ENCODE measurements at regions not wholly inside any gene's neighbourhood (a gene's known extent, or its start where the extent isn't known, plus 50 kb on each side); places are given as distances from the start of the nearest gene placed in this dataset.

DNA sequence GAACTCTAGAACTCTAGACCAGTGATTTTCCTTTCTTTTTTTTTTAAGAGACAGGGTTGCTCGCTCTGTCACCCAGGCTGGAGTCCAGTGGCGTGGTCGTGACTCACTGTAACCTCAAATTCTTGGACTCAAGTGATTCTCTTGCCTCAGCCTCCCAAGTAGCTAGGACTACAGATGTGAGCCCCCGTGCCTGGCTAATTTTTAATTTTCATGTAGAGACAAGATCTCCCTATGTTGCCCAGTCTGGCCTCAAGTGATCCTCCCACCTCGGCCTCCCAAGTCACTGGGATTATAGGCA, 359.6 kb downstream of the SHQ1 start:
- H3K4me1 ChIP-seq (ENCODE audit: insufficient read depth, low read length), result no peaks in the 10 kb centered on the region
- no peak overlapping the region for H3K4me3 ChIP-seq (ENCODE audit: low read length)
- no peaks in the 10 kb centered on the region for H3K9me3 ChIP-seq (ENCODE audit: low read length)
- no peaks in the 10 kb centered on the region for H3K36me3 ChIP-seq (ENCODE audit: insufficient read depth, low read length)
- H3K27me3 ChIP-seq (ENCODE audit: insufficient read depth, low read length), result no peaks in the 10 kb centered on the region
- no peak overlapping the region for H2AFZ ChIP-seq (ENCODE audit: low read depth, low read length)

DNA sequence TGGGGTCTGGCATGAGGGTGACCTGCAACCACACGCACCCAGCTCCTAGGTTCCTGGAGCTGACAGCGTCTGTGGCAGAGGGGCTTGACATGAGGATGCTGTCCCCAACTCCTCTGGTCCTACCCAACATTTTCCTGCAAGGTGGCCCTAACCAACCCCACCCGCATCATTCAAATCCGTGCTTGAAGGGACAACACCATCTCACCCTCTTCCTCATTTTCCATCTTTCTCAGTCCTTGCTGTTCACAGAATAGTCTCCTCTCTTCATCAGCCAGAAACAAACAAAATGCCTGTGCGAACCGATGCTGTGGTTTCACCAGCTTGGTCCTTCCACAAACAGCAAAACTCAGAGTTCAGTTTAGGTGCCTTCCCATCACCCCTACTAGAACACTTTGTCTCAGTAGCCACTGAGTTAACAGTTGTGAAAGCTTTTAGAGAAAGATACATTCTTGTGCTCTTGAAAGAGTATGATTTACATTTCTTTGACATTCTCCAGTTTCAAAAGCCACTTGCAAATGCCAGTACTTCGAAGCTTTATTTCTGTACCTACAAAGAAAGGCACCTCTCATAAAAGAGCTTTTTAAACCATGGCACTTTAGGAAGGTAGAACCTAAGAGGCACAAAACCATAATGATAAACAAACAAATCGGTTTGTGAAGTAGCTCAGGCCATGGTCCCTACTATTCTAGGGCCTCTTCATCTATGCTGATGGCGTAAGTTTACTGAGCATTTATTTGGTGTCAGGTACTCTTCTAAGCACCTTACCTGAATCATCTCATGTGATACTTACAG, 360.1 kb downstream of the SHQ1 start:
- Histone ChIP-seq H2AFZ (ENCODE audit: low read depth, low read length) (no peak overlapping the region), H3K4me1 (ENCODE audit: insufficient read depth, low read length) (no peaks in the 10 kb centered on the region), H3K9me3 (ENCODE audit: low read length) (no peaks in the 10 kb centered on the region), H3K36me3 (ENCODE audit: insufficient read depth, low read length) (no peaks in the 10 kb centered on the region), H3K27me3 (ENCODE audit: insufficient read depth, low read length) (no peaks in the 10 kb centered on the region), H3K4me3 (ENCODE audit: low read length) (no peak overlapping the region)

DNA sequence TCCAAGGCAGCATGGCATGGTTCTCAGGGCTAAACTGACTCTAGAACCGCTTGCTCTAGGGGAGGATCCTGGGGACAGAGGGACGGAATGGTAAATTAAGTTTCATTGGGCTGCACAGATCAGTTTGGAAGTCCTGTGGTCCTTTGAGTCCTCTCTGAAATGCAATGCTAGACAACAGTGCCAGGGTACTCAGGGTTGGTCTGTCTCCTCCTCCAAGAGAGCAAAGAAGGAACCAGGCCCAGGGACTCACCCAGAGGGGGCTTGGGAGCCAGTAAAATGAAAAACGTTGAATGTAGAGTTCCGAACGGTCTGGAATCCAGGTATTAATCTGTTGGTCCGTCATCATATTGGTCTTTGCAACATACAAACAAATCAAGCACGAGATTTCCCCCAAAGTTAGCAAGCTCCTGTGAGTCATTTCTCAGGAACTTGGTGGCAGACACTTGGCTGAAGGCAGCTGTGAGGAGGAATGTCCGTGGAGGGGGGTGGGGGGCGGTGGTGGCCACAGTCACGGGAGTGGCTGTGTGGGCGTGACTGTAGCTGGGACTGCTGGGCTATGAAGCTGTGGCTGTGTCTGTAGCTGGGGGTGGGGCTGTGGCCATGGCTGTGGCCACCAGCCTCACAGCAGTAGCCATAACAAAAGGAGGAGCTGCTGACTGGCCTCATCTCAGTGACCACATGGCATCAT, 361.0 kb downstream of the SHQ1 start:
- Histone ChIP-seq H3K36me3 (ENCODE audit: insufficient read depth, low read length) (no peaks in the 10 kb centered on the region), H3K4me3 (ENCODE audit: low read length) (no peak overlapping the region), H3K9me3 (ENCODE audit: low read length) (no peaks in the 10 kb centered on the region), H3K4me1 (ENCODE audit: insufficient read depth, low read length) (no peaks in the 10 kb centered on the region), H3K27me3 (ENCODE audit: insufficient read depth, low read length) (peaks cover 2% of the 10 kb centered on the region), H2AFZ (ENCODE audit: low read depth, low read length) (no peak overlapping the region)

DNA sequence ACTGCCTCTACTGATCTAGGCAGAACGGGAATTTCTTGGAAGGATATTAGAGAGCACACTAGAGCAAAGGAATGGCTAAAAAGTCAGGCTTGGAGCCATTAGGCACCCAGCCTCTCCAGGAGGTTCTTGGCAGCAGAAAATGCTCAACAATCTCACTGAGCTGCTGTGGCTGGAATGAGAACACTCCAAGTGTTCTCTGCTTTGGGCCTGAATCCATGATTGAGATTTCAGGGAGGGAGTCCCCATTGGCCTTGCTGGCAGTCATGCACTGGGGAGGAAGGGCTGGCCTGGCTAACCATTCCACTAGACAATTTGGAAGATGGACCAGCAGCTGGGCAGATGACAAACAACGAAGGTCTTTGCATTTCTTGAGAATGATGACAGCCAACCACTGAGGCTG, 362.6 kb downstream of the SHQ1 start:
- H3K4me3 ChIP-seq (ENCODE audit: low read length), result no peak overlapping the region
- H3K9me3 ChIP-seq (ENCODE audit: low read length), result no peaks in the 10 kb centered on the region
- no peaks in the 10 kb centered on the region for H3K36me3 ChIP-seq (ENCODE audit: insufficient read depth, low read length)
- H3K4me1 ChIP-seq (ENCODE audit: insufficient read depth, low read length), result no peaks in the 10 kb centered on the region
- H2AFZ ChIP-seq (ENCODE audit: low read depth, low read length), result no peak overlapping the region
- H3K27me3 ChIP-seq (ENCODE audit: insufficient read depth, low read length), result peaks cover 2% of the 10 kb centered on the region

DNA sequence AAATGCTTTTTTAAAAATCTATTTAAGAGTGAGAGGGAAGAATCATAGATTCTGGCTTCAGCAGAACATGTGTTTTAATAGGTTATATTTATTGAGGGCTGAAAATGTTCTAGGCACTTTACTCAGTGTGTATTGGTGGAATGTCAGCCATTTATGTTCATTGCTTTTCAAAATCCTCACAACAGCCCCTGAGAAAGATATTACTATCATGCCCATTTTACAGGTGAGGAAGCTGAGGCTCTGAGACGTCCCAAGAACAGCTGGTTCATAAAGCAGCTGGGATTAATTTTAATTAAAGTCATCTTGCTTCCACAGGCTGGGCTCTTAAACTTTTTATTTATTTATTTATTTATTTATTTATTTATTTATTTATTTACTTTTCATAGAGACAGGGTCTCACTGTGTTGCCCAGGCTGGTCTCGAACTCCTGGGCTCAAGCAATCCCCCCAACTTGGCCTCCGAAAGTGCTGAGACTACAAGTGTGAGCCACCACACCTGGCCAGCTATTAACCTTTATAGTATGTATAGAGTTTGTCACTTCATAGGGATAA, 364.6 kb downstream of the SHQ1 start:
- H2AFZ ChIP-seq (ENCODE audit: low read depth, low read length), result no peak overlapping the region
- peaks cover 5% of the 10 kb centered on the region for H3K27me3 ChIP-seq (ENCODE audit: insufficient read depth, low read length)
- H3K9me3 ChIP-seq (ENCODE audit: low read length), result no peaks in the 10 kb centered on the region
- no peak overlapping the region for H3K4me3 ChIP-seq (ENCODE audit: low read length)
- no peaks in the 10 kb centered on the region for H3K4me1 ChIP-seq (ENCODE audit: insufficient read depth, low read length)
- no peaks in the 10 kb centered on the region for H3K36me3 ChIP-seq (ENCODE audit: insufficient read depth, low read length)

DNA sequence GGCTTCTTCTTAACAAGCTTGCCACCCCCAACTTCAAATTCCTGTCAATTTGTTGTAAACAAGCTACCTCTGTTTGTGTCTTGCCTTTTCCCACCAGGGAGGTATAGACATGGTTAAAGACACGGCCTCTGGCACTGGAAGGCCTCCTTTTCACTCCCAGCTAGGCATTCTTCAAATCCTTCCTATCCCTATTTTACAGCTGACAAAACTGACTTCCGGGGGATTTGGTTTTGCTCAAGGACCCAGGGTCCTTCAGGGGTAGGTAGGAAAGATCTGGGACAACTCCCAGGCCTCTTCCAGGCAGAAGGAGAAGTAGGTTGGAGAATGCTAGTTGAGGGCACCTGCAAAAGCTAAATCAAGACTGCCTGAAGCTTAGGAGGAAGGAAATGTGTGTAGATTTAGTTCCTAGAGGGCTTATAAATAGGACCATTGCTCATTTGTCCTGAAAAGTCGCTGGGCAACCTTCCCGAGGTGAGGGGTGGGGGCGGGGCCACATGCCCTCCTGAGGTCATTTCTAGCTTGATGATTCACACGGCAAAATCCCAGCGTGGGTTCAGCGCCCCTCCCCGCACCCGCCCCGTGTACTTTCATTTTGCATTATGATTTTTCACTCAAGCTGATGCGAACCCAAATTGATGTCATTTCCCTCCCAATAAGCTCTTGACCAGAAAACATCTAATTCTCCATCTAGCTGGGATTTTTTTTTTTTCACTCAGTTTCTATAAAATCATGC, 365.5 kb downstream of the SHQ1 start:
- Histone ChIP-seq H3K27me3 (ENCODE audit: insufficient read depth, low read length) (peaks cover 5% of the 10 kb centered on the region), H3K36me3 (ENCODE audit: insufficient read depth, low read length) (no peaks in the 10 kb centered on the region), H2AFZ (ENCODE audit: low read depth, low read length) (no peak overlapping the region), H3K9me3 (ENCODE audit: low read length) (no peaks in the 10 kb centered on the region), H3K4me3 (ENCODE audit: low read length) (no peak overlapping the region), H3K4me1 (ENCODE audit: insufficient read depth, low read length) (no peaks in the 10 kb centered on the region)

DNA sequence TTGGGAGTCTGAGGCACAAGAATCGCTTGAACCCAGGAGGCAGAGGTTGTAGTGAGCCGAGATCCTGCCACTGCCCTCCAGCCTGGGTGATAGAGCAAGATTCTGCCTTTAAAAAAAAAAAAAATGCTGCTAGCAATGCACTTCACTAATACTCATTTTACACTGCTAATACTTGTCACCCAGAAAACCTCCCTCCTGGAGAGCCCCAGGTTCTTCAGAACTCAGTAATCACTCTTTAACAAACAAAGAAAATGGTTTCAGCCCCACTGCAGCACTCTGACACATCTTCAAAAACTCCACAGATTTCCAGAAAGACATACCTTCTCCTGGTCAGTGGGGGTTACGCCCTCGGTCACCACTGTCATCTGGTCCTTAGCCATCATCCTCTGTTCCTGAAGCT, 366.7 kb downstream of the SHQ1 start:
- Histone ChIP-seq H3K9me3 (ENCODE audit: low read length) (no peaks in the 10 kb centered on the region), H3K27me3 (ENCODE audit: insufficient read depth, low read length) (peaks cover 5% of the 10 kb centered on the region)

GRCh38 chr3:72480366-72480765, 367.9 kb downstream of the SHQ1 start:
- peaks cover 5% of the 10 kb centered on the region for H3K27me3 ChIP-seq (ENCODE audit: insufficient read depth, low read length)
- H3K36me3 ChIP-seq (ENCODE audit: insufficient read depth, low read length), result no peaks in the 10 kb centered on the region
- H3K4me1 ChIP-seq (ENCODE audit: insufficient read depth, low read length), result no peaks in the 10 kb centered on the region
- no peak overlapping the region for H2AFZ ChIP-seq (ENCODE audit: low read depth, low read length)
- H3K4me3 ChIP-seq (ENCODE audit: low read length), result no peak overlapping the region
- H3K9me3 ChIP-seq (ENCODE audit: low read length), result no peaks in the 10 kb centered on the region

More for the DNA sequence above, 366.7 kb downstream of the SHQ1 start:
- H3K4me1 ChIP-seq (ENCODE audit: insufficient read depth, low read length), result no peaks in the 10 kb centered on the region
- no peak overlapping the region for H2AFZ ChIP-seq (ENCODE audit: low read depth, low read length)
- H3K4me3 ChIP-seq (ENCODE audit: low read length), result no peak overlapping the region
- H3K36me3 ChIP-seq (ENCODE audit: insufficient read depth, low read length), result no peaks in the 10 kb centered on the region

DNA sequence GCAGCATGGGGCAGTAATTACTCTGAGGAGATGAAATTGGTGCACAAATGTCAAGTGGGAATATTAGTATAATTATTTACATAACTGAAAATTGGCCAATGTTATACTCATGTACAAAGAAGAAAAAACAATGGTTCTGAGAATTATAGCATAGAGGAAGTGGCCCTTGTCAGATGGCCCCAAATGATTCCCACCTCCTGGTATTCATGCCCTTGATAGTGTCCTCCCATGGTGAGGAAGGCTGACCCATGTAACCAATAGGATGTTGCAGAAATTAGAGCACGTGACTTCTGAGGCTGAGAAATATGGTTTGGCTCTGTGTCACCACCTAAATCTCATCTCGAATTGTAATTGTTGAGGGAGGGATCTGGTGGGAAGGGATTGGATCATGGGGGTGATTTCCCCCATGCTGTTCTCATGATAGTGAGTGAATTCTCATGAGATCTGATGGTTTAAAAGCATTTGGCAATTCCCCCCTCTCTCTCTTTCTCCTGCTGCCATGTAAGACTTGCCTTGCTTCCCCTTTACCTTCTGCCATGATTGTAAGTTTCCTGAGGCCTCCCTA, 368.5 kb downstream of the SHQ1 start:
- no peaks in the 10 kb centered on the region for H3K9me3 ChIP-seq (ENCODE audit: low read length)
- no peak overlapping the region for H2AFZ ChIP-seq (ENCODE audit: low read depth, low read length)
- no peaks in the 10 kb centered on the region for H3K36me3 ChIP-seq (ENCODE audit: insufficient read depth, low read length)
- H3K4me1 ChIP-seq (ENCODE audit: insufficient read depth, low read length), result no peaks in the 10 kb centered on the region
- H3K4me3 ChIP-seq (ENCODE audit: low read length), result no peak overlapping the region
- H3K27me3 ChIP-seq (ENCODE audit: insufficient read depth, low read length), result peaks cover 5% of the 10 kb centered on the region

- Histone ChIP-seq H3K36me3 (ENCODE audit: insufficient read depth, low read length) (no peaks in the 10 kb centered on the region), H3K27me3 (ENCODE audit: insufficient read depth, low read length) (peaks cover 3% of the 10 kb centered on the region), H3K9me3 (ENCODE audit: low read length) (no peaks in the 10 kb centered on the region), H3K4me3 (ENCODE audit: low read length) (no peak overlapping the region), H3K4me1 (ENCODE audit: insufficient read depth, low read length) (no peaks in the 10 kb centered on the region), H2AFZ (ENCODE audit: low read depth, low read length) (no peak overlapping the region)
Measured at GRCh38 chr3:72476139-72476483, 372.1 kb downstream of the SHQ1 start.

DNA sequence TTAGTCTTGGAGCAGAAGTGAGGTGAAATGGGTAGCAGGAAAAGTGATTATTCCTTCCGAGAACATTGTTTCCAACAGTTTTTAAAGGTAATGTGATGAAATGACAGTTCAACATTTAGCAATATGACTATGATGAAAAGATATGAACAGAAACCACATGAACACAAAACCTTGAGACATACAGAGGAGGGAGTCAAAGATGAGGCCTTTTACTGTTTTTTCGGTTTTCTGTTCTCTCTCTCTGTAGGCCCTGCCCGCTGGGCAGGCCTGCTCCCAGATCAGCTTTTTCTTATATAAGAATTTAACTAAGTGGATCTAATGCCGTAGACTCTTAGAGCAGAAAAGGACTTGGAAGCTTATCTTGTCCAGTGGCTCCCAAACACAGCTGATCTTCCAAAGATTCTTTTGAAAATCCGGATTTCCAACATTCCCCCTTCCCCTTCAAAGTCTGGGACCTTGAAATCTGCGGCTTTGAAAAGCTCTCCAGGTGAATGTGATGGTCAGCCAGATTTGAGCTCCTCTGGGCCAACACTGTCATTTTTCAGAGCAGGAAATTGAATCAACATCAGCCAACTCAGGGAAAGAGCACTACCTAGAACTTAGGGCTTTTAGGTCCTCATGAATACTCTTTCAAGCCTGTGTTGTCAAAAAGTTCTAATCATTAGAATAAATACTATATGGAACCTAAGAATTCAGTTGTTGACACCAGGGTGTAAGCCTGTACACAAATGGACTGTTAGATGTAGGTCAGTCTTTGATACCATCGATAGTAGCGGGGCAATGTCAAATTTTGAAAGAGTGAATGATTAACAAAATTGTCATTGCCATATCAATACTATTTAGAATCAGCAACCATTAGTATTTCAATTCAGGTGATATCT, 372.7 kb downstream of the SHQ1 start:
- Histone ChIP-seq H3K9me3 (ENCODE audit: low read length) (no peaks in the 10 kb centered on the region), H3K4me3 (ENCODE audit: low read length) (no peak overlapping the region), H2AFZ (ENCODE audit: low read depth, low read length) (no peak overlapping the region), H3K36me3 (ENCODE audit: insufficient read depth, low read length) (no peaks in the 10 kb centered on the region), H3K27me3 (ENCODE audit: insufficient read depth, low read length) (peaks cover 3% of the 10 kb centered on the region), H3K4me1 (ENCODE audit: insufficient read depth, low read length) (no peaks in the 10 kb centered on the region)

GRCh38 chr3:72474775-72475174, 373.5 kb downstream of the SHQ1 start:
- H2AFZ ChIP-seq (ENCODE audit: low read depth, low read length), result no peak overlapping the region
- no peaks in the 10 kb centered on the region for H3K36me3 ChIP-seq (ENCODE audit: insufficient read depth, low read length)
- peaks cover 3% of the 10 kb centered on the region for H3K27me3 ChIP-seq (ENCODE audit: insufficient read depth, low read length)
- H3K9me3 ChIP-seq (ENCODE audit: low read length), result no peaks in the 10 kb centered on the region
- no peak overlapping the region for H3K4me3 ChIP-seq (ENCODE audit: low read length)
- H3K4me1 ChIP-seq (ENCODE audit: insufficient read depth, low read length), result no peaks in the 10 kb centered on the region

Data from neuron (in vitro differentiated cells).